ENCODE measurements at regions not wholly inside any gene's neighbourhood (a gene's known extent, or its start where the extent isn't known, plus 50 kb on each side); places are given as distances from the start of the nearest gene placed in this dataset.

- intact Hi-C loops (cut with micrococcal nuclease; ENCODE audit: unreplicated experiment), result no loop called here
- CTCF ChIA-PET, result interaction anchor here (1.0 kb wide), 1 partner anchor 152 kb away, joined by 4 read pairs; no protein-coding TSS in a partner anchor
These were observed 74.8 kb upstream of the EGFL6 start for GRCh38 chrX:13494562-13494961.

More at GRCh38 chrX:13494562-13494961, 74.8 kb upstream of the EGFL6 start:
- no TSS peak for BruUV-seq (replicated peaks)
- Histone ChIP-seq H3K27ac (ENCODE audit: control insufficient read depth, insufficient read depth) (no peak overlapping the region), H3K36me3 (ENCODE audit: control insufficient read depth in 2 of 2, insufficient read depth in 2 of 2, low read length in 1 of 2) (no peaks in the 10 kb centered on the region), H2AFZ (ENCODE audit: control insufficient read depth, low read depth, low read length) (no peak overlapping the region), H3K4me3 (no peak overlapping the region), H3K9me3 (replicated peaks; ENCODE audit: control insufficient read depth, insufficient read depth, low read length) (no peaks in the 10 kb centered on the region), H4K20me1 (ENCODE audit: control insufficient read depth, insufficient read depth) (no peaks in the 10 kb centered on the region), H3K79me2 (ENCODE audit: control insufficient read depth, insufficient read depth, low read length) (no peaks in the 10 kb centered on the region), H3K4me2 (ENCODE audit: control insufficient read depth, insufficient read depth) (no peak overlapping the region), H3K27me3 (replicated peaks in 1 of 2; ENCODE audit: control insufficient read depth in 2 of 2, insufficient read depth in 2 of 2, low read length in 1 of 2) (no peaks in the 10 kb centered on the region), H3K9ac (ENCODE audit: control insufficient read depth, insufficient read depth, low read length) (no peak overlapping the region), H3K4me1 (ENCODE audit: control insufficient read depth, insufficient read depth, low read length) (no peaks in the 10 kb centered on the region)
- no peak for TF ChIP-seq SPI1 (IDR thresholded peaks at IDR 0.05; ENCODE audit: borderline replicate concordance, insufficient read depth, low read depth, low read length)
- TF ChIP-seq, protein P1, sequence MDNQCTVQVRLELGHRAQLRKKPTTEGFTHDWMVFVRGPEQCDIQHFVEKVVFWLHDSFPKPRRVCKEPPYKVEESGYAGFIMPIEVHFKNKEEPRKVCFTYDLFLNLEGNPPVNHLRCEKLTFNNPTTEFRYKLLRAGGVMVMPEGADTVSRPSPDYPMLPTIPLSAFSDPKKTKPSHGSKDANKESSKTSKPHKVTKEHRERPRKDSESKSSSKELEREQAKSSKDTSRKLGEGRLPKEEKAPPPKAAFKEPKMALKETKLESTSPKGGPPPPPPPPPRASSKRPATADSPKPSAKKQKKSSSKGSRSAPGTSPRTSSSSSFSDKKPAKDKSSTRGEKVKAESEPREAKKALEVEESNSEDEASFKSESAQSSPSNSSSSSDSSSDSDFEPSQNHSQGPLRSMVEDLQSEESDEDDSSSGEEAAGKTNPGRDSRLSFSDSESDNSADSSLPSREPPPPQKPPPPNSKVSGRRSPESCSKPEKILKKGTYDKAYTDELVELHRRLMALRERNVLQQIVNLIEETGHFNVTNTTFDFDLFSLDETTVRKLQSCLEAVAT (IDR thresholded peaks at IDR 0.05), result no peak
- no peak for TF ChIP-seq NFYA (IDR thresholded peaks at IDR 0.05; ENCODE audit: borderline replicate concordance, low read depth, low read length)
- TF ChIP-seq, protein P2, sequence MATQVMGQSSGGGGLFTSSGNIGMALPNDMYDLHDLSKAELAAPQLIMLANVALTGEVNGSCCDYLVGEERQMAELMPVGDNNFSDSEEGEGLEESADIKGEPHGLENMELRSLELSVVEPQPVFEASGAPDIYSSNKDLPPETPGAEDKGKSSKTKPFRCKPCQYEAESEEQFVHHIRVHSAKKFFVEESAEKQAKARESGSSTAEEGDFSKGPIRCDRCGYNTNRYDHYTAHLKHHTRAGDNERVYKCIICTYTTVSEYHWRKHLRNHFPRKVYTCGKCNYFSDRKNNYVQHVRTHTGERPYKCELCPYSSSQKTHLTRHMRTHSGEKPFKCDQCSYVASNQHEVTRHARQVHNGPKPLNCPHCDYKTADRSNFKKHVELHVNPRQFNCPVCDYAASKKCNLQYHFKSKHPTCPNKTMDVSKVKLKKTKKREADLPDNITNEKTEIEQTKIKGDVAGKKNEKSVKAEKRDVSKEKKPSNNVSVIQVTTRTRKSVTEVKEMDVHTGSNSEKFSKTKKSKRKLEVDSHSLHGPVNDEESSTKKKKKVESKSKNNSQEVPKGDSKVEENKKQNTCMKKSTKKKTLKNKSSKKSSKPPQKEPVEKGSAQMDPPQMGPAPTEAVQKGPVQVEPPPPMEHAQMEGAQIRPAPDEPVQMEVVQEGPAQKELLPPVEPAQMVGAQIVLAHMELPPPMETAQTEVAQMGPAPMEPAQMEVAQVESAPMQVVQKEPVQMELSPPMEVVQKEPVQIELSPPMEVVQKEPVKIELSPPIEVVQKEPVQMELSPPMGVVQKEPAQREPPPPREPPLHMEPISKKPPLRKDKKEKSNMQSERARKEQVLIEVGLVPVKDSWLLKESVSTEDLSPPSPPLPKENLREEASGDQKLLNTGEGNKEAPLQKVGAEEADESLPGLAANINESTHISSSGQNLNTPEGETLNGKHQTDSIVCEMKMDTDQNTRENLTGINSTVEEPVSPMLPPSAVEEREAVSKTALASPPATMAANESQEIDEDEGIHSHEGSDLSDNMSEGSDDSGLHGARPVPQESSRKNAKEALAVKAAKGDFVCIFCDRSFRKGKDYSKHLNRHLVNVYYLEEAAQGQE (IDR thresholded peaks at IDR 0.05; ENCODE audit: low read depth, low read length), result no peak
- no peak for TF ChIP-seq PBX3 (IDR thresholded peaks at IDR 0.05; ENCODE audit: insufficient replicate concordance, low read depth, low read length)
- TF ChIP-seq SIN3A (IDR thresholded peaks at IDR 0.05; ENCODE audit: low read depth, low read length), result no peak
- TF ChIP-seq MTA3 (IDR thresholded peaks at IDR 0.05; ENCODE audit: borderline replicate concordance, low read length), result no peak
- no peak for TF ChIP-seq ASH2L (IDR thresholded peaks at IDR 0.05; ENCODE audit: borderline replicate concordance, low read depth)
- no peak for TF ChIP-seq EP300 (IDR thresholded peaks at IDR 0.05; ENCODE audit: borderline replicate concordance in 1 of 2, control insufficient read depth in 1 of 2, low read depth in 2 of 2, low read length in 2 of 2)
- TF ChIP-seq TAF1 (IDR thresholded peaks at IDR 0.05; ENCODE audit: borderline replicate concordance, low read depth, low read length), result no peak
- TF ChIP-seq EED (IDR thresholded peaks at IDR 0.05; ENCODE audit: low read depth), result no peak
- no peak for TF ChIP-seq ZNF592 (IDR thresholded peaks at IDR 0.05)
- TF ChIP-seq FOS (IDR thresholded peaks at IDR 0.05; ENCODE audit: borderline replicate concordance, extremely low read depth, insufficient read length), result no peak
- TF ChIP-seq NBN (IDR thresholded peaks at IDR 0.05), result no peak
- no peak for TF ChIP-seq PAX8 (IDR thresholded peaks at IDR 0.05)
- ChIA-PET RAD21 (ENCODE audit: unreplicated experiment) (interaction anchor here (8.4 kb wide), 1 partner anchor 546 kb away, joined by 183 read pairs; no protein-coding TSS in a partner anchor), SMC1A (ENCODE audit: uncharacterized antibody, unreplicated experiment) (no interaction called here), POLR2A (no interaction called here)
- in situ Hi-C loops (cut with MboI), result no loop called here
- ATAC-seq (no peak), DNase-seq (ENCODE audit: low read depth, low spot score) (no peak), FAIRE-seq (no peak)
- WGBS (ENCODE audit: insufficient coverage, insufficient replicate concordance, low lambda C conversion rate, missing lambda C conversion rate), result 33% methylated on average over 2 of the region's 2 CpGs
